CD4-positive, alpha-beta T cell treated with Interleukin-2 at 100 ng/mL for 4 hours (primary cell): ENCODE measurements at regions not wholly inside any gene's neighbourhood (a gene's known extent, or its start where the extent isn't known, plus 50 kb on each side); places are given as distances from the start of the nearest gene placed in this dataset.
A peak's percentile ranks its signal among the peaks of the same experiment; 100 is the strongest.

ENCODE experiments used
- DNase-seq: peaks from one replicate; pipeline ENCODE4 v3.0.0-alpha.2; 2020; ENCODE audit warnings: low spot score

GRCh38 chr1:175894581-175894980 is 151.2 kb upstream of the TNR start:
- DNase-seq, result no peak

- no peak for DNase-seq
These were observed 149.8 kb upstream of the TNR start for GRCh38 chr1:175893192-175893591.

GRCh38 chr1:175892686-175893085 is 149.3 kb upstream of the TNR start:
- DNase-seq, result no peak

- DNase-seq, result no peak
These were observed 148.5 kb upstream of the TNR start for GRCh38 chr1:175891783-175892309.

GRCh38 chr1:175890958-175891357 is 147.6 kb upstream of the TNR start:
- no peak for DNase-seq

GRCh38 chr1:175889848-175890247 is 146.5 kb upstream of the TNR start:
- DNase-seq, result no peak

GRCh38 chr1:175888996-175889395 is 145.6 kb upstream of the TNR start:
- DNase-seq, result no peak

GRCh38 chr1:175887981-175888428 is 144.6 kb upstream of the TNR start:
- peak; percentile 6 for DNase-seq

GRCh38 chr1:175887521-175887920 is 144.1 kb upstream of the TNR start:
- no peak for DNase-seq

GRCh38 chr1:175885326-175885725 is 141.9 kb upstream of the TNR start:
- DNase-seq, result no peak

GRCh38 chr1:175884369-175884768 is 141.0 kb upstream of the TNR start:
- no peak for DNase-seq

- no peak for DNase-seq
These were observed 138.8 kb upstream of the TNR start for GRCh38 chr1:175882192-175882591.

- no peak for DNase-seq
These were observed 138.0 kb upstream of the TNR start for GRCh38 chr1:175881246-175881976.

GRCh38 chr1:175878775-175879174 is 135.4 kb upstream of the TNR start:
- no peak for DNase-seq

GRCh38 chr1:175877939-175878737 is 134.7 kb upstream of the TNR start:
- no peak for DNase-seq

GRCh38 chr1:175875556-175875955 is 132.2 kb upstream of the TNR start:
- DNase-seq, result no peak

GRCh38 chr1:175874081-175874480 is 130.7 kb upstream of the TNR start:
- DNase-seq, result no peak

GRCh38 chr1:175873290-175873935 is 130.0 kb upstream of the TNR start:
- no peak for DNase-seq

- no peak for DNase-seq
These were observed 129.2 kb upstream of the TNR start for GRCh38 chr1:175872588-175872987.

- no peak for DNase-seq
These were observed 128.3 kb upstream of the TNR start for GRCh38 chr1:175871647-175872046.

- no peak for DNase-seq
These were observed 126.8 kb upstream of the TNR start for GRCh38 chr1:175870217-175870616.

GRCh38 chr1:175866776-175867175 is 123.4 kb upstream of the TNR start:
- DNase-seq, result no peak
